ENCODE measurements at regions not wholly inside any gene's neighbourhood (a gene's known extent, or its start where the extent isn't known, plus 50 kb on each side); places are given as distances from the start of the nearest gene placed in this dataset.

DNA sequence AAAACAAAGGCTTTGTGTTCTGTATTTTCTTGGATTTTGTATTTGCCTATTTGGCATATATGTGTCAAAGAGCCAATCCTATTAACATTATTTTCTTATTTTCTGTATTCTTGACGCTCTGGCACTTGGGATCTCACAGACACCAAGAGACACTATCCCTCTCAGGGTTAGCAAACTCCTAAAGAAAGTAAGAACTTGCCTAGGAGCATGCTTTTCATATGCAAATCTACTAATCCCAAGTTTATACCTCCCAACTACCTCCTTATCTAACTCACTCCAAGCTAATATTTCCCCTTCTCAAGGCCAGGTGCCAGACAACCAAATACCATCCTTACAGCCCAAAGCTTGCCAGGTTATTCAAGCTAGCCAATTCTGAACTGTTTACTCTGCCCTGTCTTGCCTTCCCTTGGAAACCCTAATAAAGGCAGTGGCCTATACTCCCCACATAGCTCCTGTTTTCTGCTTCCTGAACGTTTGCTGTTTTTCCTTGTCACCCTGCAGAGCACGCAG, 455.4 kb upstream of the ANO3 start:
- no peak overlapping the region for H2AFZ ChIP-seq (ENCODE audit: low read depth, low read length)
- no peak for ATAC-seq (ENCODE audit: insufficient read depth, low read depth)
- no peak for DNase-seq
- H3K9me3 ChIP-seq (ENCODE audit: insufficient read depth, low read length, severe bottlenecking) = no peaks in the 10 kb centered on the region
- no peaks in the 10 kb centered on the region for H4K20me1 ChIP-seq (ENCODE audit: insufficient read depth, low read length)
- no peaks in the 10 kb centered on the region for H3K4me1 ChIP-seq (ENCODE audit: insufficient read depth, low read length)
- H3K4me2 ChIP-seq (ENCODE audit: insufficient read depth, low read length) = no peak overlapping the region
- H3K27ac ChIP-seq (ENCODE audit: low read length) = no peak overlapping the region
- no peaks in the 10 kb centered on the region for H3K27me3 ChIP-seq (ENCODE audit: insufficient read depth, low read length, poor library complexity)
- TF ChIP-seq EZH2 (IDR thresholded peaks at IDR 0.05; ENCODE audit: borderline replicate concordance, low read depth, low read length, severe bottlenecking) = no peak
- TF ChIP-seq, protein P1, sequence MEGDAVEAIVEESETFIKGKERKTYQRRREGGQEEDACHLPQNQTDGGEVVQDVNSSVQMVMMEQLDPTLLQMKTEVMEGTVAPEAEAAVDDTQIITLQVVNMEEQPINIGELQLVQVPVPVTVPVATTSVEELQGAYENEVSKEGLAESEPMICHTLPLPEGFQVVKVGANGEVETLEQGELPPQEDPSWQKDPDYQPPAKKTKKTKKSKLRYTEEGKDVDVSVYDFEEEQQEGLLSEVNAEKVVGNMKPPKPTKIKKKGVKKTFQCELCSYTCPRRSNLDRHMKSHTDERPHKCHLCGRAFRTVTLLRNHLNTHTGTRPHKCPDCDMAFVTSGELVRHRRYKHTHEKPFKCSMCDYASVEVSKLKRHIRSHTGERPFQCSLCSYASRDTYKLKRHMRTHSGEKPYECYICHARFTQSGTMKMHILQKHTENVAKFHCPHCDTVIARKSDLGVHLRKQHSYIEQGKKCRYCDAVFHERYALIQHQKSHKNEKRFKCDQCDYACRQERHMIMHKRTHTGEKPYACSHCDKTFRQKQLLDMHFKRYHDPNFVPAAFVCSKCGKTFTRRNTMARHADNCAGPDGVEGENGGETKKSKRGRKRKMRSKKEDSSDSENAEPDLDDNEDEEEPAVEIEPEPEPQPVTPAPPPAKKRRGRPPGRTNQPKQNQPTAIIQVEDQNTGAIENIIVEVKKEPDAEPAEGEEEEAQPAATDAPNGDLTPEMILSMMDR (IDR thresholded peaks at IDR 0.05; ENCODE audit: borderline replicate concordance, extremely low read depth, low read length, poor library complexity, severe bottlenecking) = no peak
- no peak overlapping the region for H3K4me3 ChIP-seq (ENCODE audit: low read depth in 1 of 2, low read length in 2 of 2)
- H3K36me3 ChIP-seq (ENCODE audit: insufficient read depth, low read length) = no peaks in the 10 kb centered on the region
- no peak overlapping the region for H3K9ac ChIP-seq (ENCODE audit: low read depth, low read length)
- no peaks in the 10 kb centered on the region for H3K79me2 ChIP-seq (ENCODE audit: insufficient read depth, low read length)

DNA sequence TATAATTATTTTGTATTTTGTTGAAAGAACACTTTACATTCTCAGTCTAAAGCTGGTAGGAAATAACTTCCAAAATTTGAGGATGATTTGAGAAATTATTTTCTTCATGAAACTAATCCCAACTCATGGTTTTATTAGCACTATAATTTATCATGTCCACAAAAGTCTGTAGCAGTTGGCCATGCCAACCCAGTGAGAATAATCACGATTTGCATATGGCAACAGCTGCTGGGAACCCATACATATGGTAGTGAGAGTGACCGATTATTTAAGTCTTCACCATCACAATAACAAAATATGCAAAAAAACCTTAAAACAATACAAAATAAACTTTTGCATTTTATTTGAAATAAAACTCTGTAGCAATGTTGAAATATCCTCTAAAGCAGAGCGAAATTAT, 445.9 kb upstream of the ANO3 start:
- Histone ChIP-seq H2AFZ (ENCODE audit: low read depth, low read length) (no peak overlapping the region), H3K9ac (ENCODE audit: low read depth, low read length) (no peak overlapping the region), H3K4me1 (ENCODE audit: insufficient read depth, low read length) (no peaks in the 10 kb centered on the region), H3K79me2 (ENCODE audit: insufficient read depth, low read length) (no peaks in the 10 kb centered on the region), H3K4me3 (ENCODE audit: low read depth in 1 of 2, low read length in 2 of 2) (no peak overlapping the region), H3K27ac (ENCODE audit: low read length) (no peak overlapping the region), H4K20me1 (ENCODE audit: insufficient read depth, low read length) (no peaks in the 10 kb centered on the region), H3K4me2 (ENCODE audit: insufficient read depth, low read length) (no peak overlapping the region), H3K27me3 (ENCODE audit: insufficient read depth, low read length, poor library complexity) (no peaks in the 10 kb centered on the region), H3K9me3 (ENCODE audit: insufficient read depth, low read length, severe bottlenecking) (no peaks in the 10 kb centered on the region), H3K36me3 (ENCODE audit: insufficient read depth, low read length) (no peaks in the 10 kb centered on the region)
- ATAC-seq (ENCODE audit: insufficient read depth, low read depth) (no peak), DNase-seq (no peak)
- TF ChIP-seq EZH2 (IDR thresholded peaks at IDR 0.05; ENCODE audit: borderline replicate concordance, low read depth, low read length, severe bottlenecking) = no peak

DNA sequence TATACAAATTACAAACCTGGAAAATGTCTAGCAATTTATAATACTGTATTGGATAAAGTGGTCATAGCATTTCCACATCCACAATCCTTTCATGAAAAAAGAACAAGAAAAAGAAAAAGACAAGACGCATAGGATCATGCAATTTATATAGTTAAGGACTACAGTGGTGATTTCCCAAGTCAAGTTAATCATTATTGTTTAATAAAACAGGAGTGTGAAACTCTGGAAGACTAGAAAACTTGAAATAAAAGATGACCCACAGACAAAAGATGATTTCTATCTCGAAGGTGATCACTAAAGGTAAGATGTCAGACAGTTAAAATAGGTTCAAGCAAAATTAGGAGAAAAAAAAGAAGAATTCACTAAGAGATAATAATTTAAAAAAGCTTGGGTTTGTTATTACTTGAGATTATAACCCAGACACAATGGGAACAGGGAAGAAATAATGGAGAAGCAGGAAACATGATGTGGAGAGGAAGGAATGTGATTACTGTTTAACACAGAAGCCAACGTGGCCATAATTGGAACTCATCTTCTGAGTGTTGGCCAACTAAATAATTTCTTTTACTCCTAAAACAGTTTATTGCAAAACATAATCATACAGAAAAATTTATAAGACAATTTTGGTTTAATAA, 441.2 kb upstream of the ANO3 start:
- no peaks in the 10 kb centered on the region for H3K36me3 ChIP-seq (ENCODE audit: insufficient read depth, low read length)
- no peaks in the 10 kb centered on the region for H3K79me2 ChIP-seq (ENCODE audit: insufficient read depth, low read length)
- TF ChIP-seq, protein P1 (IDR thresholded peaks at IDR 0.05; ENCODE audit: borderline replicate concordance, extremely low read depth, low read length, poor library complexity, severe bottlenecking) = no peak
- no peak for TF ChIP-seq EZH2 (IDR thresholded peaks at IDR 0.05; ENCODE audit: borderline replicate concordance, low read depth, low read length, severe bottlenecking)
- no peak overlapping the region for H2AFZ ChIP-seq (ENCODE audit: low read depth, low read length)
- H3K4me3 ChIP-seq (ENCODE audit: low read depth in 1 of 2, low read length in 2 of 2) = no peak overlapping the region
- DNase-seq = no peak
- H3K9me3 ChIP-seq (ENCODE audit: insufficient read depth, low read length, severe bottlenecking) = no peaks in the 10 kb centered on the region
- no peak for ATAC-seq (ENCODE audit: insufficient read depth, low read depth)
- no peak overlapping the region for H3K27ac ChIP-seq (ENCODE audit: low read length)
- no peak overlapping the region for H3K4me2 ChIP-seq (ENCODE audit: insufficient read depth, low read length)
- no peaks in the 10 kb centered on the region for H4K20me1 ChIP-seq (ENCODE audit: insufficient read depth, low read length)
- no peaks in the 10 kb centered on the region for H3K27me3 ChIP-seq (ENCODE audit: insufficient read depth, low read length, poor library complexity)
- H3K9ac ChIP-seq (ENCODE audit: low read depth, low read length) = no peak overlapping the region
- H3K4me1 ChIP-seq (ENCODE audit: insufficient read depth, low read length) = no peaks in the 10 kb centered on the region

DNA sequence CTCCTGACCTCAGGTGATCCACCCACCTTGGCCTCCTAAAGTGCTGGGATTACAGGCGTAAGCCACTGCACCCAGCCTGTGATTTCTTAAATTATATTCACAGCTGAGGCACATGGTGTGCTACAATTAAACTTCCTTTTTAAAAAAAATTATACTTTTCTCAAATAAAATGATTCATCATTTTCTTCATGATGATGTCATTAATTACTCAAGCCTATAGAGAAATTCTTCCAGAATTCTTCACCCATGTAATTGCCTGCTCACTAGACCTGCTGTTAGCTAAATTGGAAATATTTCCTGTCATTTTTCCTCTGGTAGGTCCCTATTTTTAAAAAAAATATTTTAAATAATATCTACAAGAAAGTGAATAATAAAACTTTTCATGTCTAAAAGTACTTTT, 440.0 kb upstream of the ANO3 start:
- Histone ChIP-seq H3K9me3 (ENCODE audit: insufficient read depth, low read length, severe bottlenecking) (no peaks in the 10 kb centered on the region), H3K79me2 (ENCODE audit: insufficient read depth, low read length) (no peaks in the 10 kb centered on the region)

More for the DNA sequence above, 440.0 kb upstream of the ANO3 start:
- DNase-seq = no peak
- Histone ChIP-seq H3K9ac (ENCODE audit: low read depth, low read length) (no peak overlapping the region), H4K20me1 (ENCODE audit: insufficient read depth, low read length) (no peaks in the 10 kb centered on the region), H2AFZ (ENCODE audit: low read depth, low read length) (no peak overlapping the region), H3K27ac (ENCODE audit: low read length) (no peak overlapping the region), H3K4me2 (ENCODE audit: insufficient read depth, low read length) (no peak overlapping the region), H3K4me1 (ENCODE audit: insufficient read depth, low read length) (no peaks in the 10 kb centered on the region), H3K36me3 (ENCODE audit: insufficient read depth, low read length) (no peaks in the 10 kb centered on the region), H3K4me3 (ENCODE audit: low read depth in 1 of 2, low read length in 2 of 2) (no peak overlapping the region), H3K27me3 (ENCODE audit: insufficient read depth, low read length, poor library complexity) (no peaks in the 10 kb centered on the region)
- no peak for ATAC-seq (ENCODE audit: insufficient read depth, low read depth)
- no peak for TF ChIP-seq EZH2 (IDR thresholded peaks at IDR 0.05; ENCODE audit: borderline replicate concordance, low read depth, low read length, severe bottlenecking)
- TF ChIP-seq, protein P1 (IDR thresholded peaks at IDR 0.05; ENCODE audit: borderline replicate concordance, extremely low read depth, low read length, poor library complexity, severe bottlenecking) = no peak

Measured in DND-41 (cell line).